Chondrocyte (in vitro differentiated cells): ENCODE measurements at regions not wholly inside any gene's neighbourhood (a gene's known extent, or its start where the extent isn't known, plus 50 kb on each side); places are given as distances from the start of the nearest gene placed in this dataset.
A peak's percentile ranks its signal among the peaks of the same experiment; 100 is the strongest.

Experiments
- DNase-seq: peaks from one replicate; pipeline ENCODE4 v3.0.0; 2021; ENCODE audit warnings: mixed read lengths, low spot score
- H3K27ac Mint-ChIP-seq: one replicate; pipeline ENCODE4 v1.8.0; 2021; ENCODE audit warnings: mild to moderate bottlenecking, moderate library complexity, mixed read lengths; ENCODE audit not compliant: unreplicated experiment
- H3K27me3 Mint-ChIP-seq: 2 replicates; pipeline ENCODE4 v1.8.0; 2021; ENCODE audit warnings: low read depth, mixed read lengths
- H3K36me3 Mint-ChIP-seq: 2 replicates; pipeline ENCODE4 v1.8.0; 2021; ENCODE audit warnings: low read depth, mixed read lengths
- H3K4me1 Mint-ChIP-seq: 2 replicates; pipeline ENCODE4 v1.8.0; 2021; ENCODE audit warnings: low read depth, mild to moderate bottlenecking, mixed read lengths
- H3K4me3 Mint-ChIP-seq: one replicate; pipeline ENCODE4 v1.8.0; 2021; ENCODE audit warnings: mild to moderate bottlenecking, moderate library complexity, mixed read lengths; ENCODE audit not compliant: unreplicated experiment
- H3K9me3 Mint-ChIP-seq: 2 replicates; pipeline ENCODE4 v1.8.0; 2021; ENCODE audit warnings: low read depth, mixed read lengths
- CTCF ChIP-seq: fragments of 200-600 bp; sonication (generic); IDR thresholded peaks from 2 replicates; pipeline ENCODE4 v1.5.0; 2021; ENCODE audit warnings: antibody characterized with exemption, mild to moderate bottlenecking, moderate library complexity

- no peaks in the 10 kb centered on the region for H3K27me3 Mint-ChIP-seq
- no peak overlapping the region for H3K4me3 Mint-ChIP-seq
- no peaks in the 10 kb centered on the region for H3K36me3 Mint-ChIP-seq
- no peaks in the 10 kb centered on the region for H3K9me3 Mint-ChIP-seq
- DNase-seq = no peak
- peak overlapping the region; percentile 30 for H3K27ac Mint-ChIP-seq
- H3K4me1 Mint-ChIP-seq = peaks cover 23% of the 10 kb centered on the region
- TF ChIP-seq CTCF = no peak
Measured at GRCh38 chr4:135244056-135244455, 1042.5 kb upstream of the PABPC4L start.

- no peak for TF ChIP-seq CTCF
- no peak overlapping the region for H3K27ac Mint-ChIP-seq
- H3K36me3 Mint-ChIP-seq = no peaks in the 10 kb centered on the region
- peaks cover 38% of the 10 kb centered on the region for H3K4me1 Mint-ChIP-seq
- no peak for DNase-seq
- H3K27me3 Mint-ChIP-seq = no peaks in the 10 kb centered on the region
- no peak overlapping the region for H3K4me3 Mint-ChIP-seq
- no peaks in the 10 kb centered on the region for H3K9me3 Mint-ChIP-seq
Measured at GRCh38 chr4:135240796-135241195, 1039.2 kb upstream of the PABPC4L start.

- Mint-ChIP-seq H3K27ac (no peak overlapping the region), H3K4me1 (peaks cover 39% of the 10 kb centered on the region), H3K4me3 (no peak overlapping the region), H3K27me3 (no peaks in the 10 kb centered on the region), H3K9me3 (no peaks in the 10 kb centered on the region), H3K36me3 (no peaks in the 10 kb centered on the region)
- no peak for TF ChIP-seq CTCF
- no peak for DNase-seq
Measured at GRCh38 chr4:135239964-135240363, 1038.4 kb upstream of the PABPC4L start.

GRCh38 chr4:135238940-135239339, 1037.4 kb upstream of the PABPC4L start:
- no peak for TF ChIP-seq CTCF
- H3K27me3 Mint-ChIP-seq = no peaks in the 10 kb centered on the region
- peaks cover 39% of the 10 kb centered on the region for H3K4me1 Mint-ChIP-seq
- H3K36me3 Mint-ChIP-seq = no peaks in the 10 kb centered on the region
- H3K27ac Mint-ChIP-seq = no peak overlapping the region
- H3K4me3 Mint-ChIP-seq = no peak overlapping the region
- DNase-seq = no peak
- H3K9me3 Mint-ChIP-seq = no peaks in the 10 kb centered on the region

- TF ChIP-seq CTCF = no peak
- peaks cover 33% of the 10 kb centered on the region for H3K4me1 Mint-ChIP-seq
- H3K36me3 Mint-ChIP-seq = no peaks in the 10 kb centered on the region
- H3K4me3 Mint-ChIP-seq = no peak overlapping the region
- H3K27me3 Mint-ChIP-seq = no peaks in the 10 kb centered on the region
- no peak for DNase-seq
- H3K27ac Mint-ChIP-seq = no peak overlapping the region
- H3K9me3 Mint-ChIP-seq = no peaks in the 10 kb centered on the region
Measured at GRCh38 chr4:135236048-135236447, 1034.5 kb upstream of the PABPC4L start.
